Loucy (cell line): ENCODE measurements at regions not wholly inside any gene's neighbourhood (a gene's known extent, or its start where the extent isn't known, plus 50 kb on each side); places are given as distances from the start of the nearest gene placed in this dataset.

ENCODE experiments used
- H2AFZ ChIP-seq: fragments of 200-600 bp; sonication (generic); 2 replicates; pipeline ENCODE4 v1.6.0; 2016; ENCODE audit warnings: antibody characterized with exemption, mild to moderate bottlenecking, low read length, moderate library complexity
- H3F3A ChIP-seq: fragments of 200-600 bp; 2 replicates; pipeline ENCODE4 v1.6.0; 2016; ENCODE audit warnings: antibody characterized with exemption, low read depth, mild to moderate bottlenecking
- H3K27me3 ChIP-seq: fragments of 200-600 bp; sonication (generic); 2 replicates; pipeline ENCODE4 v1.6.1; 2014; ENCODE audit warnings: low read length, mild to moderate bottlenecking; ENCODE audit not compliant: insufficient read depth, poor library complexity, severe bottlenecking
- H3K36me3 ChIP-seq: fragments of 200-600 bp; sonication (generic); 2 replicates; pipeline ENCODE4 v1.6.1; 2016; ENCODE audit warnings: low read length; ENCODE audit not compliant: insufficient read depth
- H3K4me1 ChIP-seq: fragments of 200-600 bp; sonication (generic); 2 replicates; pipeline ENCODE4 v1.5.1; 2014; ENCODE audit warnings: low read length, mild to moderate bottlenecking; ENCODE audit not compliant: insufficient read depth, poor library complexity, severe bottlenecking
- H3K4me2 ChIP-seq: fragments of 200-600 bp; sonication (generic); 2 replicates; pipeline ENCODE4 v1.6.0; 2014; ENCODE audit warnings: antibody characterized with exemption, low read length, low read depth, mild to moderate bottlenecking; ENCODE audit not compliant: poor library complexity, severe bottlenecking
- H3K4me3 ChIP-seq: fragments of 200-600 bp; sonication (generic); 2 replicates; pipeline ENCODE4 v1.5.1; 2014; ENCODE audit warnings: low read length, mild to moderate bottlenecking, mixed read lengths; ENCODE audit not compliant: poor library complexity, severe bottlenecking
- H3K79me2 ChIP-seq: fragments of 200-600 bp; sonication (generic); 2 replicates; pipeline ENCODE4 v1.6.1; 2014; ENCODE audit warnings: low read length; ENCODE audit not compliant: insufficient read depth
- H3K9ac ChIP-seq: fragments of 200-600 bp; sonication (generic); 2 replicates; pipeline ENCODE4 v1.6.0; 2014; ENCODE audit warnings: mild to moderate bottlenecking, low read depth, low read length, moderate library complexity; ENCODE audit not compliant: poor library complexity, severe bottlenecking
- H3K9me2 ChIP-seq: fragments of 200-600 bp; sonication (generic); replicated peaks from 2 replicates; pipeline ENCODE4 v1.6.1; 2016; ENCODE audit warnings: low read depth, low read length, mixed read lengths
- H3K9me3 ChIP-seq: fragments of 200-600 bp; sonication (generic); 2 replicates; pipeline ENCODE4 v1.6.1; 2014; ENCODE audit warnings: mild to moderate bottlenecking, antibody characterized with exemption, low read length, low read depth; ENCODE audit not compliant: insufficient read depth
- H4K20me1 ChIP-seq: fragments of 200-600 bp; sonication (generic); 2 replicates; pipeline ENCODE4 v1.6.0; 2014; ENCODE audit warnings: antibody characterized with exemption, low read length, mild to moderate bottlenecking; ENCODE audit not compliant: insufficient read depth, poor library complexity, severe bottlenecking
- CTCF ChIP-seq: fragments of 200-600 bp; sonication (generic); conservative IDR thresholded peaks from 2 replicates; pipeline ENCODE4 v1.5.1; 2014; ENCODE audit warnings: mild to moderate bottlenecking, antibody characterized with exemption, low read length
- EZH2phosphoT487 ChIP-seq: fragments of 200-600 bp; IDR thresholded peaks from 2 replicates; pipeline ENCODE4 v1.6.1; 2018; ENCODE audit warnings: antibody characterized with exemption, mild to moderate bottlenecking, moderate library complexity, borderline replicate concordance

DNA sequence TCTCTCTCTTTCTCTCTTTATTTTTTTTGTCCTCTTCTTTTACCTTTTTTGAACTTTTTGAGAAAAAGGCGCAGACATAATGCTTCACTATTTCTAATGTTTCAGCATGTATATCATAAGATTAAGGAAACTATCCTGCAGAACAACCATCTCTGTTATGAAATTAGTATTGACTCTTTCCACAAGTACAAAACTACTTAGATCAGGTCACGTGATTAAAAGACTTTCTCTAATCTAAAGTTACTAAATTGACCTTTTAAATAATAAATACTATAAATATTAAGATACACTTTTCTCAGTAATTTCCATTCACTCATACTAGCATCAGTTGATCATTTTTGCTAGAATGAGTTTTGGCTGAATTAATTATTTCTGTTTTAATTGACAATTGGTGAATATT, 844.5 kb upstream of the LRFN5 start:
- Histone ChIP-seq H4K20me1 (no peaks in the 10 kb centered on the region), H3K27me3 (no peaks in the 10 kb centered on the region), H3K4me2 (no peak overlapping the region), H2AFZ (no peak overlapping the region), H3K9me3 (peaks cover 3% of the 10 kb centered on the region; the same call in 1 of the 2 replicates), H3F3A (no peaks in the 10 kb centered on the region), H3K4me1 (no peaks in the 10 kb centered on the region), H3K36me3 (no peaks in the 10 kb centered on the region), H3K79me2 (no peaks in the 10 kb centered on the region), H3K9me2 (no peaks in the 10 kb centered on the region), H3K4me3 (no peak overlapping the region), H3K9ac (no peak overlapping the region)
- TF ChIP-seq CTCF: no peak
- TF ChIP-seq EZH2phosphoT487: no peak

DNA sequence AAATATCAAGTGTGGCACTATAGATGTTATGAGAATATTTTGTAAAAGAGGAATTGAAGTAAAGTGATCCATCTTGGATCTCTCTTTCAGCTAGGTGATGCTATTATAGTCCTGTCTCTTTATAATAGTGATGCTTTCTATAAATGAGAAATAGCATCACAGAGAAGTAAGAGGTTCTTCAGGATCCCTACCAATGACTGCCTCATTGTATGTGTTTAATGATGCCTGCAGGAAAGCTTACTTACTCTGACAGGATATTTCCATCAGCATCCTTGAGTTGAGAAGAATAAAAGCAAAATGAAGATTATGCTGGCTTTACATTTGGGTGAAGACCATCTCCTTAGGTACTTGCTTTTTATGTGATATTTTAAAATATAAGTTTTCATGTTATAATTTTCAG, 846.0 kb upstream of the LRFN5 start:
- Histone ChIP-seq H2AFZ (no peak overlapping the region), H3K9ac (no peak overlapping the region), H3F3A (no peaks in the 10 kb centered on the region), H3K79me2 (no peaks in the 10 kb centered on the region), H3K9me2 (no peaks in the 10 kb centered on the region), H3K4me2 (no peak overlapping the region), H4K20me1 (no peaks in the 10 kb centered on the region), H3K27me3 (no peaks in the 10 kb centered on the region), H3K4me1 (no peaks in the 10 kb centered on the region), H3K36me3 (no peaks in the 10 kb centered on the region), H3K4me3 (no peak overlapping the region), H3K9me3 (peaks cover 6% of the 10 kb centered on the region; the same call in 1 of the 2 replicates)
- TF ChIP-seq CTCF (no peak), EZH2phosphoT487 (no peak)

- Histone ChIP-seq H3K9ac (no peak overlapping the region), H3K27me3 (no peaks in the 10 kb centered on the region), H4K20me1 (no peaks in the 10 kb centered on the region), H3K4me1 (no peaks in the 10 kb centered on the region), H3F3A (no peaks in the 10 kb centered on the region), H3K4me3 (no peak overlapping the region), H3K36me3 (no peaks in the 10 kb centered on the region), H3K9me2 (no peaks in the 10 kb centered on the region), H3K4me2 (no peak overlapping the region), H2AFZ (no peak overlapping the region), H3K79me2 (no peaks in the 10 kb centered on the region), H3K9me3 (peaks cover 6% of the 10 kb centered on the region; the same call in 1 of the 2 replicates)
- TF ChIP-seq CTCF (no peak), EZH2phosphoT487 (no peak)
Measured at GRCh38 chr14:40758076-40758475, 848.6 kb upstream of the LRFN5 start.
